ENCODE measurements at regions not wholly inside any gene's neighbourhood (a gene's known extent, or its start where the extent isn't known, plus 50 kb on each side); places are given as distances from the start of the nearest gene placed in this dataset.

DNA sequence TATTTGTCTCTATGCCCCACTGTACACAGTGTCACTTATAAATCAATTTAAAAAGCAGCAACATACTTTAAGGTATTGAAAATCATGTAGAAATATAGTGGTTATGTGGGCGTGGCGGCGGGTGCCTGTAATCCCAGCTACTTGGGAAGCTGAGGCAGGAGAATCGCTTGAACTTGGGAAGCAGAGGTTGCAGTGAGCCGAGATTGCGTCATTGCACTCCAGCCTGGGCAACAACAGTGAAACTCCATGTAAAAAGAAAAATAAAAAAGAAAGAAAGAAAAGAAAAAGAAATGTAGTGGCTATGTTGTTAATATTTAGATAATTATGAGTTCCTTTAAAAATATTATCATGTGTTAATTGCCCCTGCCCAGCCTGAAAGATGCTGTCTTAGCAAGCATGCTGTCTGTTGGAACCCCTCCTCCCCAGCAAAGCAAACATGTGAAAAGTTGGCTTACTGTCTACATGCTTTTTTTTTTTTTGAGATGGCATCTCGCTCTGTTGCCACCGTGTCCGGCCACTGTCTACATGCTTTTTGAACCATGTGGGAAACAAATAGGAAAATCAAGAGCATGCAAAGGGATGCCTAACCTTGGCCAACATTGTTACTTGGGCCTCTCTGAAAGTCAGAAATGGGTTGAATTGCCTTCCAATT lies 151.4 kb upstream of the TSHZ2 start:
- DNase-seq, result no peak

GRCh38 chr20:52818491-52818890 lies 153.7 kb upstream of the TSHZ2 start:
- DNase-seq, result no peak

GRCh38 chr20:52817981-52818380 lies 154.2 kb upstream of the TSHZ2 start:
- no peak for DNase-seq

DNA sequence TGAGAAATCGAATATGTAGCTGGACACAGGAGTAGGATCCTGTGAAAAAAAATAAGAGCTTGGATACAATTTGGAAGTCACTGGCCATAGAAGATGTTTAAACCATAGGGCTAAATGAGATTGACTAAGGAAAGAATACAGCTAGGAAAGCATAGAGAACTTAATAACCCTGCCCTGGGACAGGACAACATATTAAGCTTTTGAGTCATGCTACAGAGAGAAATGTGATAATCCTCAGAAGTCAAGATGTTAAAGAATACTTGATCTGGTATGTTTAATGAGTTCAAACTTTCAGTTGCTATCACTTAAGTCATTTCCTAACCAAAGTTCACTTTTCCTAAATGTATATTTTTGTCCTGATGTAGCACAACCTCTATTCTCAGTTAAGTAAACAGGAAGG lies 154.6 kb upstream of the TSHZ2 start:
- no peak for DNase-seq

DNA sequence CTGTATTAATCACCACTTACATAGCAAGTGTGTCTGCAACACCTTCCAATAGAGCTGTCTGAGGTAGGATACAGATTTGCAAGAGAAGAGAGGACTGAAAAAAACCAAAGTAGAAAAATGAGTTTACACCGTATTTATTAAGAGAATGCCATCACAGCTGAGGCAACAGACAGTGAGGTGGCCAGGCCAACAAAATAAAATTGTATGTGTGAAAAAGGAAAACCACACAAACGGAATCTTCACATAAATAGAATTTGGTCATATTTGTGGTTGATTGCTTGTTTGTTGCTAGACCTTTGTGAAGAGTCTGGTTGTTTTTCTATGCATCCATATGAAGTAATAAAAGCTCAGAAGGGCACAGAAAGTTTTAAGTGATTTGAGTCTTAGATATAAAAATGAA lies 157.8 kb upstream of the TSHZ2 start:
- no peak for DNase-seq

GRCh38 chr20:52812231-52812847 lies 159.8 kb upstream of the TSHZ2 start:
- no peak for DNase-seq

GRCh38 chr20:52809003-52809402 lies 163.2 kb upstream of the TSHZ2 start:
- no peak for DNase-seq

GRCh38 chr20:52806918-52807317 lies 165.2 kb upstream of the TSHZ2 start:
- DNase-seq, result no peak

DNA sequence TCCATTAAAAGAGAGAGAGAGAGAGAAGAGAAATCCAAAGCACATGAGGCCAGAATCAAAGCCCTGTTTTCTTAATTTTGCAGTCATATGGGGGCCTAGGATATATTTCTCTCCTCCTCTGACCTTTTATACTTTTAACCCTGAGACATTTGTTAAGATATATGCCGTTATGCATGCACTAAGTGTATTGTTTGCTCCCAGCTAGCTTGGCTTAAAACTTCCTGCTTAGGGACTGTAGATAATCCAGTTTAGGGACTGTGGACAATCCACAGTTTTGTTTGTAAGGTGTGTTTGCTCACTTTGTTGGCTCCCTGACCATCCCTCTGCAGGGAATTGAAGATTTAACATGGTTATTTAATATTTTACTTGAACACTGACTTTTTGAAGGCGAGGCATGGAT lies 166.3 kb upstream of the TSHZ2 start:
- no peak for DNase-seq

DNA sequence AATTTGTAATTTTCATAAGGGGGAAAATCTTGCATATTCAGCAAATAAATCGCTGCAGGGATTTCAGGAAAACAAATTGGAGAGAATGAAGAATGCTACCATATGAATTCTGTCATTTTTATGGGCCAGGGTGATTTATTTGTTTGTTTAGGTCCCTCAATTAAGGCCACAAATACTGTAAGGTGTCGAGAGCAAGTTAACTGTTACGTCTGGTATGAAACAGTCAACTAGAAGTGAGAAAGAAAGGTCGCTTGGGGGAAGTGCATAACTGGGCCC lies 166.9 kb upstream of the TSHZ2 start:
- DNase-seq, result no peak

DNA sequence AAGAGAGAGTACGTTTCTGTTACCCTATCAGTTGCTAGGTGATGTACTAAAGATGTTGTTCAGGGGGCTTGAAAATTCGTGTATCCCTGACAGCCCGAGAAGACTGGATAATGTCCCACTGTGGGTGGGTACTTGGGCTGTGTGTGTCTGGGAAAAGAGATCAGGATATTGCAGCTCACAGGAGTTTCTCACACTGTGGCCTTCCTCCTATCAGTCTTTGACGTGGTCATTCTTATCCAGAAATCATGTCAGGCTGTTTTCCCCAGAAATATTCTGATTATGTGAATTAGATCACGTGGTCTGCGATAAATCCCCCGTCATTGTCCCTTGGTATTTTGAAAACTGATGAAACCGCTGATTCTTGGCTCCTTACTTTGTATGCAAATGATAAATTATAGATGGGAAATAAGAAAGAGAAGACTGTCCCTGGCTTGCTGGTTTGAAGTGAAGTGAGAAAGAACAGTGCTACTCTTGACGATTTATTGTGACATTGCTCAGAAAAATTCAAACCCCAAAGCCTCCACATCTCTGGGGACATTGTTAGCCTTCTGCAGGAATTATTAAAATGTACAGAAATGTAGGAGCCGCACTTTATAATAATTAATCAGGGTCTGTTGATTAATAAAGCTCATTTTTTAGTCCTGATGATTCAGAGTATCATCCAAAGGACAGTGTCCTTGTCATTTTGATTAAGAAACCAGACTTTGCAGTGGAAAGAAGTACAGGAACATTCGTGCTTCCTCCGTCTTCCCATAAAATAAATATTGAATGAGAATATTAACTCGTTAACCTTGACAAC lies 167.5 kb upstream of the TSHZ2 start:
- no peak for DNase-seq

DNA sequence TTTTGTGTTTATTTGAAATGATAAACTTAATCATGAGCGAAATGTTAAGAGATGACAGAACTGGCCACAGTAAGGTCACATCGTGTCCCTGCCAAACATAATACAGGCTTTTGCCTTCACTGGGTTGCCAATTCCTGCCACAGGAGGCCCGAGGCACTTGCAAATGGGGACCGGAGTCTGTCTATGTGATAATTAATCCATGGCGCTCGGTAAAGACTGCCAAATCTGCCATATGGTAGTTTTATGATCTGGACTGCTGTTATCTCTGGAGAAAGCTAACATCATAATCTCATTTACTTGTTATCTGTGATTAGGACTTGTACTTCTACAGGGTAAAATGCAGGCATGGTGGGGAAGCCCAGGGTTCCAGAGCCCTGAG lies 170.5 kb upstream of the TSHZ2 start:
- DNase-seq, result no peak

GRCh38 chr20:52800734-52801627 lies 171.2 kb upstream of the TSHZ2 start:
- DNase-seq, result no peak

GRCh38 chr20:52799130-52799529 lies 173.0 kb upstream of the TSHZ2 start:
- no peak for DNase-seq

- DNase-seq, result no peak
Observed at GRCh38 chr20:52798124-52798523, 174.0 kb upstream of the TSHZ2 start.

GRCh38 chr20:52794853-52795252 lies 177.3 kb upstream of the TSHZ2 start:
- no peak for DNase-seq

DNA sequence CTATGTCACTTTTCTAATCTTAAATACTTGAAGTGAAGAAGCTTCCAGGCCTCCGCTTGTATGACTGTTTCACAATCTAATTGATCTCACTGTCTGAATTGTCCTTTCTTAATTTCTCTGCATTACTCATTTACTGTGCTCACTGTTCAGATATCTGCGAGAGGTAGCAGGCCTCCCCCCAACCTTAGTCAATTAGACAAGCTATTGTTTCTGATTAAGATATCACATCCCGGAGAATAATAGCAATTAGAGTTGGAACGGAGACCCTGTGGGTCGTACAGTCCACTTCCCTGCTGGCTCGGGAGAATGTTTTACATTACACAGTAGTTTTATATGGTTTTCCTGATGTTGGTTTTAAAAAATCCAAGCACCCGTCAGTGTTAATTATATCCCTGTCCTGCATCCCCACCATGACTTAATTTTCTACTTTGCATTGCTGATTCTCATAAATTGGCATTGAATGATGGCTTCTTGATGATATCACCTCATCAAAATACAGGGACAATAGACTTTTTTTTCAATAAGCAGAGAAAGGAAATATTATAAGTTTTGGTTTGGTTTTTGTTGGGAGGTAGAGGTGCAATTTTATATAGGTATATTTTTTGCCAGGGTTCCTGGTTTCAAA lies 178.7 kb upstream of the TSHZ2 start:
- no peak for DNase-seq

DNA sequence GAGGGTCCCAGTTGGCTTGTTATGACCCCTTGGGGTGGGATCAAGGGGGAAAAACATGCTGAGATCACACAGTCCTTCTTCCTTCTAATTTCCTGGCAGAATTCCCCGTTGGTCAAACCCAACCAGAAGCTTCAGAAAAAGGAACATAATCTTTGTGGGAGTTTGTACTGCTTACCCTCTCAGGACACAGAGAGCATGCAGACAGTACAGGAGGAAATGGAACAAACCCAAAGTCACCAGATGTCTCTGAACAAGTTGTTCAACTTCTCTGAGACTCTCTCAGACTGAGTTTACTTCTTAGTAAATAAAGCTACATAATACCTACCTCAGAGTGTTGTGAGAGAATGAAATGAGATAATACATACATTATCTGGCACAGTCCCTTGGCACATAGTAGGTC lies 181.1 kb upstream of the TSHZ2 start:
- DNase-seq, result no peak

GRCh38 chr20:52789716-52790115 lies 182.4 kb upstream of the TSHZ2 start:
- DNase-seq, result no peak

GRCh38 chr20:52787962-52788361 lies 184.2 kb upstream of the TSHZ2 start:
- no peak for DNase-seq

DNA sequence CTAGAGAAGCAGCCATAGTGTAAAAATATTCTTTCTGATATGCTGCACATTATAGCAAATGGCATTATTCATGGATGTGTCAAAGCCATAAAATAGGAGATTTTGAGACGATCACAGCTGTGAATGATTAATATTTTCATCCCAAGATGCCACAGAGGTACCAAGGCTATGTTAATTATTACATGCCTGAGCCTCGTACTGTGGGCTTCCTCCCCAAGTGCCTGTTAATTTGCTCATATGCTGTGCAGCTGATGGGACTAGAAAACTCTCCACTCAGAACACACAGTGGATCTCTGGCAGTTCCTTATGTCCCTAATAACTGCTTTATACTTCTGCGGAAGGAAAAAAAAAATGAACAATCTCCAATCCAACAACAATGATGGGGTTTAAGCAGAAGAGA lies 184.9 kb upstream of the TSHZ2 start:
- no peak for DNase-seq

GRCh38 chr20:52785679-52786078 lies 186.5 kb upstream of the TSHZ2 start:
- no peak for DNase-seq
